Right atrium auricular region (tissue), 2 donors: ENCODE measurements at regions not wholly inside any gene's neighbourhood (a gene's known extent, or its start where the extent isn't known, plus 50 kb on each side); places are given as distances from the start of the nearest gene placed in this dataset.
A peak's percentile ranks its signal among the peaks of the same experiment; 100 is the strongest.

ENCODE experiments used
- DNase-seq: peaks from one replicate; pipeline ENCODE4 v3.0.0-alpha.2; 2019; ENCODE audit warnings: low spot score
- H3K27ac ChIP-seq, 2 donors: fragments of 200-600 bp; sonication (generic); 1 replicate in 1 of 2; 2 replicates in 1 of 2; pipeline ENCODE4 v1.5.1; 2016 to 2019
- H3K27me3 ChIP-seq, 2 donors: fragments of 200-600 bp; sonication (generic); one replicate each; pipeline versions ENCODE4 v1.5.1 to v1.6.0; 2017 to 2019
- H3K36me3 ChIP-seq: fragments of 200-600 bp; sonication (generic); one replicate; pipeline ENCODE4 v1.5.1; 2016
- H3K4me1 ChIP-seq, 2 donors: fragments of 200-600 bp; sonication (generic); one replicate each; pipeline versions ENCODE4 v1.5.1 to v1.6.0; 2017 to 2019
- H3K4me3 ChIP-seq, 2 donors: fragments of 200-600 bp; sonication (generic); 1 replicate in 1 of 2; 2 replicates in 1 of 2; pipeline ENCODE4 v1.5.1; 2017 to 2019; ENCODE audit warnings: mild to moderate bottlenecking in 1 of 2, moderate library complexity in 1 of 2
- H3K9me3 ChIP-seq, 2 donors: fragments of 200-600 bp; sonication (generic); one replicate each; pipeline ENCODE4 v1.5.1; 2019
- TF ChIP-seq, protein P1 (sequence below), 2 donors: fragments of 200-600 bp; sonication (generic); IDR thresholded peaks; one replicate each; pipeline ENCODE4 v1.5.1; 2019; ENCODE audit warnings: antibody characterized with exemption in 2 of 2

DNA sequence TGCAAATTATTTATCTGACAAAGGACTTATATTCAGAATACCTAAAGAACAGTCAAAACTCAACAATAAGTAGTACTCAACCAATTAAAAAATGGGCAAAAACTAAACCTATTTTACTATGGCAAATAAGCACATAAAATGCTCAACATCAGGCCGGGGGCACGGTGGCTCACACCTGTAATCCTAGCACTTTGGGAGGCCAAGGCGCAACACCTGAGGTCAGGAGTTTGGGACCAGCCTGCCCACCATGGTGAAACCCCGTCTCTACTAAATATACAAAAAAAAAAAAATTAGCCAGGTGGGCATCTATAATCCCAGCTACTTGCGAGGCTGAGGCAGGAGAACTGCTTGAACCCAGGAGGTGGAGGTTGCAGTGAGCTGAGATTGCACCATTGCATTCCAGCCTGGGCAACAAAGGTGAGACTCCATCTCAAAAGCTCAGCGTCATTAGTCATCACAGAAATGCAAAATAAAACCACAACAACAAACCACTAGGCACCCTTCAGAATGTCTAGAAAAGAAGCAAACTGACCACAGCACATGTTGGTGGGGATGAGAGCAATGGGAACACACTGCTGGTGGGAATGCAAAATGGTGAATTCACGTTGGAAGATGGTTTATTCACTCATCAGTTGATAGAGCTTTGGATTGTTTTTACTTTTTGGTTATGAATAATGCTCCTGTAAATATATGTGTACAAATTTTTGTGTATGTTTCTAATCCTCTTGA lies 180.6 kb upstream of the SOX1 start:
- no peaks in the 10 kb centered on the region for H3K4me1 ChIP-seq
- H3K27ac ChIP-seq: no peak overlapping the region
- H3K36me3 ChIP-seq: no peaks in the 10 kb centered on the region
- peak; percentile 26 for DNase-seq
- no peak overlapping the region for H3K4me3 ChIP-seq
- TF ChIP-seq, protein P1, sequence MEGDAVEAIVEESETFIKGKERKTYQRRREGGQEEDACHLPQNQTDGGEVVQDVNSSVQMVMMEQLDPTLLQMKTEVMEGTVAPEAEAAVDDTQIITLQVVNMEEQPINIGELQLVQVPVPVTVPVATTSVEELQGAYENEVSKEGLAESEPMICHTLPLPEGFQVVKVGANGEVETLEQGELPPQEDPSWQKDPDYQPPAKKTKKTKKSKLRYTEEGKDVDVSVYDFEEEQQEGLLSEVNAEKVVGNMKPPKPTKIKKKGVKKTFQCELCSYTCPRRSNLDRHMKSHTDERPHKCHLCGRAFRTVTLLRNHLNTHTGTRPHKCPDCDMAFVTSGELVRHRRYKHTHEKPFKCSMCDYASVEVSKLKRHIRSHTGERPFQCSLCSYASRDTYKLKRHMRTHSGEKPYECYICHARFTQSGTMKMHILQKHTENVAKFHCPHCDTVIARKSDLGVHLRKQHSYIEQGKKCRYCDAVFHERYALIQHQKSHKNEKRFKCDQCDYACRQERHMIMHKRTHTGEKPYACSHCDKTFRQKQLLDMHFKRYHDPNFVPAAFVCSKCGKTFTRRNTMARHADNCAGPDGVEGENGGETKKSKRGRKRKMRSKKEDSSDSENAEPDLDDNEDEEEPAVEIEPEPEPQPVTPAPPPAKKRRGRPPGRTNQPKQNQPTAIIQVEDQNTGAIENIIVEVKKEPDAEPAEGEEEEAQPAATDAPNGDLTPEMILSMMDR (IDR thresholded peaks at IDR 0.05): no peak
- no peaks in the 10 kb centered on the region for H3K27me3 ChIP-seq
- no peaks in the 10 kb centered on the region for H3K9me3 ChIP-seq

DNA sequence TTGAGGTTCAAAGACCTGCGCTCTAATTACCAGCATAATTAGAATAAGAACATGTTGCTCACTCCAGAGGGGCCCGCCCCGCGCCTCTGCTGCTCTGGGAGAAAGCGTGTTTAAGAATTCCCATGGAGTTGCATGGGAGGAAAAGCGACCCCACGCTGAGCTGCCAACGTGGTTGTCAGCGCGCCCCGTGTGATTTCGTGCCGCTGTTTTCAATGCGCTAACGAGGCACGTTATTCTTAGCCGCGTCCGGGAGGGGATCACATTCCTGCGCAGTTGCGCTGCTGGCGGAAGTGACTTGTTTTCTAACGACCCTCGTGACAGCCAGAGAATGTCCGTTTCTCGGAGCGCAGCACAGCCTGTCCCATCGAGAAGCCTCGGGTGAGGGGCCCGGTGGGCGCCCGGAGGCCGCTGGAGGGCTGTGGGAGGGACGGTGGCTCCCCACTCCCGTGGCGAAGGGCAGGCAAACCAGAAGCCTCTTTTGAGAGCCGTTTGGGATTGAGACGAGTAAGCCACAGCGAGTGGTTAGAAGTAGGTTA lies 173.8 kb upstream of the SOX1 start:
- H3K4me3 ChIP-seq: peak overlapping the region; percentile 10 to 31
- peak; percentile 18 for DNase-seq
- H3K27ac ChIP-seq: no peak overlapping the region
- TF ChIP-seq, protein P1 (IDR thresholded peaks at IDR 0.05): no peak
- H3K9me3 ChIP-seq: no peaks in the 10 kb centered on the region
- H3K4me1 ChIP-seq: peaks cover 0 to 13% of the 10 kb centered on the region in 2 donors
- peaks cover 3 to 12% of the 10 kb centered on the region in 2 donors for H3K27me3 ChIP-seq
- no peaks in the 10 kb centered on the region for H3K36me3 ChIP-seq

DNA sequence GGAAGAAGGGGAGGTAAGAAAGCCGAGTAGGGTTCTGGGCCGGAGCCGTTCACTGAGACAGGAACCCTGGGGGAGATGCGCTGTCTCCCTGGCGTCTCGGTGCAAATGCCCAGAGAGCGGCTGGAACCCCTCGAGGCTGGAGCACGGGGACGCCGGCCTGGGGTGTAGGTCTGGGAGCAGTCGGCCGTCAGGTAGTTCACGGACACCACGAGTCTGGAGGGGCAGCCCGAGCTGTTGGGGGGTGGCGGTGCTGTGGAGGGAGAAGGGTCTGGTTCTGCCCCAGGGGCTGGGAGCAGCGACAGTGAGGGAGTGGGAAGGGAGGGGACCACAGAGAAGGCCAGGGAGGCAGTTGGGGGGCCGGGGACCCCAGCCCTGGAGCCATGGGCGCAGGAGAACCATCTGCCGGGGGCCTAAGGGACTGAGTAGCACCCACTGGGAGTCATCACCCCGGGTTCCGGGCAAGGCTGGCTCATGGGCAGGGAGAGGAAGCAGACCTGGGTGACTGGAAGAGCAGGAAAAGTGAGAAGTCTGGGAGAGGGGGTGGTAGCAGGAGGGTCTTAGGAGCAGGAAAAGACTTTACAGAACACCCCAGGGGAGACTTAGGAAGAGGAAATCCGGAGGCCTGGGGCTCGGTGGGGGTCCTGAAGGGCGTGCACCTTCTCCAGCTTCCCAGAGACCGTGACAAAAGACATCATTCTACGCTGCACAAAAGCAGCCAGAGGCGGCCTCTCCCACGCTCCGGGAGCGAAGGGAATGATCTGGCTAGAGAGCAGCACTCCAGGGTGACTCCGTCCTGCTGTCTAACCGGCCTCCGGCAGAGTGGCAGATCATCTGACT lies 173.1 kb upstream of the SOX1 start:
- Histone ChIP-seq H3K4me1 (peaks cover 0 to 13% of the 10 kb centered on the region in 2 donors), H3K4me3 (peak overlapping the region; percentile 10 to 31), H3K27ac (no peak overlapping the region), H3K36me3 (no peaks in the 10 kb centered on the region), H3K9me3 (no peaks in the 10 kb centered on the region), H3K27me3 (peaks cover 3 to 12% of the 10 kb centered on the region in 2 donors)
- DNase-seq: peak; percentile 36
- TF ChIP-seq, protein P1 (IDR thresholded peaks at IDR 0.05): no peak

DNA sequence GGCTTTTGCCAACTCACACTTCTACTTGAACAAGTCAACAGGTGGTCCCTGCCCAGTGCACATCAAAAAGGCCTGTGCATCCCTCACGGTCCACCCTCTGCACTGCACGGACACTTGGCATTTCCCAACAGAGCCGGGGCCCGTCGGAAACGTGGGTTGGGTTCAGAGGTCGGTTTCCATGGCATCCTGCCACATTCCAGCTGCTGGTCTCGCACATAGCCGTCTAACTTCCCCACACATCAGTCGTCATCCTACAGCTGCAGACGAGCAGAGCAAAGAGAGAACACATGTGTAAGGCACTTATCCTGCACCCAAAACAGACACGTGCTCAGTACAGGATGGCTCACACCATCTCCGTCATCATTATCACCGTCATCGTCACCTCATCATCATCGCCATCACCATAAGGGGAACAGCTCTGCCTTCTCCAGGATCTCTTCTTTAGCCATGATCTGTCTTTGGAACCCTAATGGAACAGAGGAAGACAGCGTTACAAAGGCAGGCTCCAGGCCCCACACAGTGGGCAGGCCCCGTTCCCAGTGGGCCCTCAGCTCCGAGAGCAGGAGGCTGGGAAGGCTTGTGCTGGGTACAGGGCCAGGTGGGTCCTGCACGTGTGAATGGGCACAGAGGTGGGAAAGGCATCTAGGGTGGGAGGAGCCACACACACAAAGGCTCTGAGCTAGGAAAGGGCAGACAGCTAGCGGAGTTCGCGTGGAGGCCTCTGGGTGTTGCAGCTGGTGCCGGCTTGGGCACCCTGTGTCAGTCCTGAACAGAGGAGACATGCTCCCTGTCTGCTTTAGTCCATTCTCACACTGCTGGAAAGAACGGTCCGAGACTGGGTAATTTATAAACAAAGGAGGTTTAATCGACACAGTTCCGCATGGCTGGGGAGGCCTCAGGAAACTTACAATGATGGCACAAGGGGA lies 170.8 kb upstream of the SOX1 start:
- Histone ChIP-seq H3K4me3 (no peak overlapping the region), H3K36me3 (no peaks in the 10 kb centered on the region), H3K4me1 (peaks cover 0 to 13% of the 10 kb centered on the region in 2 donors), H3K27ac (no peak overlapping the region), H3K27me3 (peaks cover 3 to 12% of the 10 kb centered on the region in 2 donors), H3K9me3 (no peaks in the 10 kb centered on the region)
- DNase-seq: peak; percentile 54
- TF ChIP-seq, protein P1 (IDR thresholded peaks at IDR 0.05): no peak

DNA sequence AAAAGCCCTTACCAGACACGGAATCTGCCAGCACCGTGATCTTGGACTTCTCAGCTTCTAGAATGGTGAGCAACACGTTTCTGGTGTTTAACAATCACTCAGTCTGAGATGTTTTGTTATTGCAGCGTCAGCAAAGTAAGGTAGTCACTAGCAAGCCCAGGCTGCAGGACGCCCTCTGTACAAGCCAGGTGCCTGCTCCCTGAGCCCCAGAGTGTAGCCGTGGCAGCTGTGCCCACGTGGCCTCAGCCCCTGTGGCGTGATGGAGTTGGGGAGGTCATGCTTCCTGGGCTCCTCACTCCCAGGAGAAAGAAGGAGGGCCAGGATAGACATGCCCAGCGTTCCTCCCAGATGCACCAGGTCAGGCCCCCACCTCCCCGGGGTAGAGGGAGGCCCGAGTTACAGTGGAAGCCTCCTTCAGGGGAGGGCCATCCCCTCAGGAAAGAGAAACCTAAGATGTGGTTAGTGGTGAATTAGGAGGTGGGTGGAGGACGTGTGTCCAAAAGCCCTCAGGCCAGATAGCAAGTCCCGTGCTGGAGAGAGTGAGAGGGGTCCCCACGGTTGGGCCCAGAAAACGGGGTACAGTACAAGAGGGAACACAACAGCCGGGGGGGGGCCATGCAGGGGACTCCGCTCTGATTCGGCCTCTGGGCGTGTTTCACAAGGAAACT lies 169.6 kb upstream of the SOX1 start:
- H3K36me3 ChIP-seq: no peaks in the 10 kb centered on the region
- no peak overlapping the region for H3K4me3 ChIP-seq
- no peak overlapping the region for H3K27ac ChIP-seq
- TF ChIP-seq, protein P1 (IDR thresholded peaks at IDR 0.05): no peak
- DNase-seq: peak; percentile 44
- H3K9me3 ChIP-seq: no peaks in the 10 kb centered on the region
- H3K27me3 ChIP-seq: peaks cover 1 to 12% of the 10 kb centered on the region in 2 donors
- H3K4me1 ChIP-seq: peaks cover 0 to 13% of the 10 kb centered on the region in 2 donors
